ENCODE measurements at regions not wholly inside any gene's neighbourhood (a gene's known extent, or its start where the extent isn't known, plus 50 kb on each side); places are given as distances from the start of the nearest gene placed in this dataset.

DNA sequence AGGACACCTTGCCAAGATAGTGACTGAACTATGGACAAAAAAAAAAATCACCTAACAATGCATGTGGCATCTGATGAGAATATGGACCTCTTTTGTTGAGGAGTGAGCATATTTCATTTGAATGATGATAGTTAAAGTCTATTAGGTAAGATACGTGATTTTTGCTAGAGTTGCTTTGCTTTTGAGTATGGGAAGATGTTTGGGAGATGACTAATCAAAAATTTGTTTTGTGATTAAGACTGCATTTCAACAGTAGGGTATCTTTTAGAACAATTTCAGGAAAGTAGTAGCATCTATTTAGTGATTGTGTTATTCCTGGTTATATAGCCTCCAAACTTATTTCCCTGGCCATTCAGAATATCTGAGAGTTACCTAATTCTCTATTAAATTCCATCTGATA, 878.6 kb upstream of the CITED2 start:
- no peak for DNase-seq (ENCODE audit: extremely low spot score)
- no peak for TF ChIP-seq CTCF (IDR thresholded peaks at IDR 0.05; ENCODE audit: control extremely low read depth, extremely low read depth, low read depth, missing control alignments)
- POLR2A ChIA-PET: no interaction called here
- CTCF ChIA-PET: no interaction called here

GRCh38 chr6:140252099-140252498, 877.7 kb upstream of the CITED2 start:
- no peak for DNase-seq (ENCODE audit: extremely low spot score)
- ChIA-PET POLR2A (no interaction called here), CTCF (no interaction called here)
- no peak for TF ChIP-seq CTCF (IDR thresholded peaks at IDR 0.05; ENCODE audit: control extremely low read depth, extremely low read depth, low read depth, missing control alignments)

DNA sequence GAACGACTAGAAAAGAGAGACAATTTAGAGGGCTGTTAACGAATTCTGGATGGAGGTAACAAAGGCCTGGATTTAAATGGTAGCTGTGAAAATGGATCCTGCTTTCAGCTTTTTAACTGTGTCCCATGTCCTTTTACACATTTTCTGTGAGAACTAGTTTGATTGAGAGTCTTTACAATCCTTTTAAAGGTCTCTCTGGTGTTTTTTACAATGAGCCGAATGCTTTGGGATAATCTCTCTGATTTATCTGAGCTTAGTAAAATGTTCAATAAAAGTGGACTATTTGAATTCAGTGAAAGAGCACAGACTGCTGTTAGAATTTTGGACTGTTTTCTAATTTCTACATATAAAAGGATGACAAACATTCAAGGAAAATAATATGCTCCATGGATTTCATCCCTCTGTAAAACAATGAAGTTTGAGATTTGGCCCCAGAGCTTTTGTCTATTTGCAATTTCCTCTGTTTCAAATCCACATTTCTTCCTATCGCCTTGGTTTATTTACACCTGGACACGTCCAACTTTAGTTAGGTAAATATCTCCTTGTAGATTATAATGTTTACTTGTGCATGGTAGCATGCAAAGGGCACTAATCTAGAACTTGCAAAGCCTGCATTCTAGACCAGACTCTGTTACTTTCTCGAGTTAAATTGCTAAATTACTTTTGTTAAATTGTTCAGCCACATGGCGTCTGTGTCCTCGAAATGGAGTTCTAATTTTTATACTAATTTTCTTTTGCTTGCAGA, 871.0 kb upstream of the CITED2 start:
- ChIA-PET CTCF (no interaction called here), POLR2A (no interaction called here)
- no peak for DNase-seq (ENCODE audit: extremely low spot score)

DNA sequence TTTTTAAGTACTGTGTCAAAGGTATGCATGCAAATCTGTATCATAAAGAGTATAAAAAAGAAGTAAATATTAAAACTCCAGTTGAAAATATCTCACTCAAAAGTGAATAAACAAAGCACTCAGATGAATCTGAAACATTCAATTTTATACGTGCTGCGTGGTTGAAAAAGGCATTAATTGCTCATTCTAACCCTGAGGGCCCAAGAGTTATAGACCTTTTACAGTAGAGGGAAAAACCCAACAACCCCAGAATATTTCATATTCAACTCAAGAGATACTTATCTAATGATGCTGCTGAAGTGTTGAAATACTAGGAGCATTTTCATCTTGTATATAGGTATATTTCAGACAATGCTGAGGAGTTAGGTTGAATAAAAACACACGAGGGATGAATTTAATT, 862.8 kb upstream of the CITED2 start:
- DNase-seq (ENCODE audit: extremely low spot score): no peak
- TF ChIP-seq CTCF (IDR thresholded peaks at IDR 0.05; ENCODE audit: control extremely low read depth, extremely low read depth, low read depth, missing control alignments): no peak
- CTCF ChIA-PET: no interaction called here
- POLR2A ChIA-PET: no interaction called here

More for the DNA sequence above, 871.0 kb upstream of the CITED2 start:
- no peak for TF ChIP-seq CTCF (IDR thresholded peaks at IDR 0.05; ENCODE audit: control extremely low read depth, extremely low read depth, low read depth, missing control alignments)

DNA sequence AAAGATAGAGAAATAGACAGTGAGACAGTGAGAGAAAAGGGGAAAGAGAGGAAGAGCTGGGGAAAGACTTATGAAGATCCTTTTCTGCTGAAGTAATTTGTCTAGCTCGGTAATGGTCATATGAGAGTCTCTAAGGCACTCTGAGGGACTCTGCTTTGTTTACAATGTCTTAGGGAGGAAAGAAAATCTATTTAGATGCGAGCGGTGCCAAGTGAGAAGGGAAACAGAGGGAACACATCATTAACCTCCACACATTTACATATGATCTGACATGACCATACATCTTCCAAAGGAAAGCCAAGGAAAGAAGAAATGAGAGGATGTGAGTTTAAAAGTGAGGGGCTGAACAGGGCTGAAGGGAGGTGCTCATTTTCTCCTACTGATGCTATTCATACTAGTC, 862.3 kb upstream of the CITED2 start:
- TF ChIP-seq CTCF (IDR thresholded peaks at IDR 0.05; ENCODE audit: control extremely low read depth, extremely low read depth, low read depth, missing control alignments): no peak
- no peak for DNase-seq (ENCODE audit: extremely low spot score)
- ChIA-PET POLR2A (no interaction called here), CTCF (no interaction called here)

GRCh38 chr6:140230282-140230681, 855.8 kb upstream of the CITED2 start:
- CTCF ChIA-PET: no interaction called here

More at GRCh38 chr6:140230282-140230681, 855.8 kb upstream of the CITED2 start:
- DNase-seq (ENCODE audit: extremely low spot score): no peak
- TF ChIP-seq CTCF (IDR thresholded peaks at IDR 0.05; ENCODE audit: control extremely low read depth, extremely low read depth, low read depth, missing control alignments): no peak
- POLR2A ChIA-PET: no interaction called here
